ENCODE measurements at regions not wholly inside any gene's neighbourhood (a gene's known extent, or its start where the extent isn't known, plus 50 kb on each side); places are given as distances from the start of the nearest gene placed in this dataset.

DNA sequence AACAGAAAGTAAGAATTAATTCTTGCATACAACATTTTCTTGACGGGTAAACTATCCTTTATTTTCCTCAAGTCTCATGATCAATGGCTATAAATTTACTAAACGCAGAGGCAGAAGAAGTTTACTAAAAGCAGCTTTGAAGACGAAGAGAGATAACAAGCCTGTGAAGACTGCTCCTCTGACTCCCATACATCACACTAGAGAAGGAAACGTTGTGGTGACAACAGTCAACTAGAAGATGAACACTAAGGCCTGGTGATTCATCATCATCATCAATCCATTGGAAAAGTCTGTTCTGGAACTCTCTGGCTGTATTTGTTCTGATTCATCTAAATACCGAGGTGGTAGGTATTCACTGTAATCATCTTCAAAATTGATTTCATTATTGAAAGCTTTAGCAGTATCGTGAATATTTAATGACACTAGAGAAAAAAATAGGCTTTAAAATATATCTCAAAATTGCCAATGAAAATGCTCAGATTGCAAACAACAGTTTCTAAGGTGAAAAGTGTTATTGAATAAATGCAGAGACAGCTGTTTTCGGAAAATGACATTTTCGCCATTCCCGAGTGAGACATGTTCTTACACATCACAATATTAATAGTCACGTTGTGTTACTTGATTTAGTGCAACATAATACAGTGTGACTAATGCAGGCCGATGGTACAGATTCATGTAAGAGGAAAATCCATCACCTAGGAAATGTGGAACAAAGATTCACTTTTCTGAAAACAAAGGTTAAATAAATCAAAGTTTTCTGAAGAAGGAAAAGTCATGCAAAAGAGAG is 260.5 kb downstream of the C12orf50 start:
- H3K27me3 ChIP-seq = no peaks in the 10 kb centered on the region
- no peaks in the 10 kb centered on the region for H3K4me1 ChIP-seq
- no peak overlapping the region for H3K4me3 ChIP-seq
- 72 to 74% methylated on average over 11 of the region's 11 CpGs for WGBS, 2 donors
- H3K9me3 ChIP-seq = no peaks in the 10 kb centered on the region
- TF ChIP-seq EP300 (IDR thresholded peaks at IDR 0.05) (no peak), POLR2AphosphoS5 (IDR thresholded peaks at IDR 0.05) (no peak), POLR2A (IDR thresholded peaks at IDR 0.05) (no peak)
- TF ChIP-seq, protein P1, sequence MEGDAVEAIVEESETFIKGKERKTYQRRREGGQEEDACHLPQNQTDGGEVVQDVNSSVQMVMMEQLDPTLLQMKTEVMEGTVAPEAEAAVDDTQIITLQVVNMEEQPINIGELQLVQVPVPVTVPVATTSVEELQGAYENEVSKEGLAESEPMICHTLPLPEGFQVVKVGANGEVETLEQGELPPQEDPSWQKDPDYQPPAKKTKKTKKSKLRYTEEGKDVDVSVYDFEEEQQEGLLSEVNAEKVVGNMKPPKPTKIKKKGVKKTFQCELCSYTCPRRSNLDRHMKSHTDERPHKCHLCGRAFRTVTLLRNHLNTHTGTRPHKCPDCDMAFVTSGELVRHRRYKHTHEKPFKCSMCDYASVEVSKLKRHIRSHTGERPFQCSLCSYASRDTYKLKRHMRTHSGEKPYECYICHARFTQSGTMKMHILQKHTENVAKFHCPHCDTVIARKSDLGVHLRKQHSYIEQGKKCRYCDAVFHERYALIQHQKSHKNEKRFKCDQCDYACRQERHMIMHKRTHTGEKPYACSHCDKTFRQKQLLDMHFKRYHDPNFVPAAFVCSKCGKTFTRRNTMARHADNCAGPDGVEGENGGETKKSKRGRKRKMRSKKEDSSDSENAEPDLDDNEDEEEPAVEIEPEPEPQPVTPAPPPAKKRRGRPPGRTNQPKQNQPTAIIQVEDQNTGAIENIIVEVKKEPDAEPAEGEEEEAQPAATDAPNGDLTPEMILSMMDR (IDR thresholded peaks at IDR 0.05) = no peak
- ATAC-seq (ENCODE audit: low FRiP score in 2 of 2) (no peak), DNase-seq (no peak)
- no peaks in the 10 kb centered on the region for H3K36me3 ChIP-seq
- no peak overlapping the region for H3K27ac ChIP-seq

DNA sequence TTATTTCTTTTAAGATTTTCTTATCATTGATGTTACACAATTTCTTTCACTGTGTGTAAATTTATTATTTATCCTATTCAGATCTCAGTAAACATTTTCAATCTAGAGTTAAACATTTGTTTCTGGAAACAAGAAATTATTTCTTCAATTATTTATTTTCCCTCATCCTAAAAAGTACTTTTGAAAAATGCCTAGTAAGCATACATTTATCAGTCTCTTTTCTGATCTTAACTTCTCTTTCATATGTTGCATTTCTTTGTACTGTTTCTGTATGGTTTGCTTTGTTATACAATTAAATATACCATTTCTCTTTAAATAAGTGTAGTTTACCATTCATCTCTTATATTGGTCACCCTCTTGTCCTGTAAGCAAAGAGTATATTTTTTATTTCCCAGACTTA is 263.2 kb downstream of the C12orf50 start:
- Histone ChIP-seq H3K4me1 (no peaks in the 10 kb centered on the region), H3K9me3 (no peaks in the 10 kb centered on the region), H3K36me3 (no peaks in the 10 kb centered on the region), H3K4me3 (no peak overlapping the region), H3K27me3 (no peaks in the 10 kb centered on the region), H3K27ac (no peak overlapping the region)
- DNase-seq (no peak), ATAC-seq (ENCODE audit: low FRiP score in 2 of 2) (no peak)
- no peak for TF ChIP-seq POLR2A (IDR thresholded peaks at IDR 0.05)
- TF ChIP-seq POLR2AphosphoS5 (IDR thresholded peaks at IDR 0.05) = no peak
- TF ChIP-seq, protein P1 (IDR thresholded peaks at IDR 0.05) = no peak
- TF ChIP-seq EP300 (IDR thresholded peaks at IDR 0.05) = no peak

DNA sequence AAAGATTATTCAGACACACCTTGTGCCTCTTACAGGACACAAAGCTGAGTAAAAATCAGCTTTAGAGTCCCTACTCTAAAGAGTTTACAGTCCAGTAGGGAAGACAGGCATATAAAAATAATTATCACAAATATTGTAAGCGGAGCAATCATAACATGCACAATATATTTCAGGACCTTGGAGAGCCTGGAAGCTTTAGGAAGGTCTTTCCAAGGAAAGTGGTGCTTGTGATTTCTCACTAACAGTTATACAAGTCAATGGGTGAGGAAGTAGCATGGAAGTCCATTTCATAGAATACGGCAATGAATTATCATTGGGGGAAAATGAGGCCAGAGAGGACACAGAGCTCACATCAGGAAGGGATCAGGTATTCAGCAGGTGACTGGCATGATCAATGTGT is 268.3 kb downstream of the C12orf50 start:
- H3K9me3 ChIP-seq = no peaks in the 10 kb centered on the region
- H3K4me3 ChIP-seq = no peak overlapping the region
- 72 to 98% methylated on average over 2 of the region's 2 CpGs for WGBS, 2 donors
- no peak for TF ChIP-seq POLR2AphosphoS5 (IDR thresholded peaks at IDR 0.05)
- TF ChIP-seq, protein P1 (IDR thresholded peaks at IDR 0.05) = no peak
- no peak for TF ChIP-seq EP300 (IDR thresholded peaks at IDR 0.05)
- no peak for TF ChIP-seq POLR2A (IDR thresholded peaks at IDR 0.05)
- ATAC-seq (ENCODE audit: low FRiP score in 2 of 2) (no peak), DNase-seq (no peak)
- no peaks in the 10 kb centered on the region for H3K36me3 ChIP-seq
- H3K27ac ChIP-seq = no peak overlapping the region
- no peaks in the 10 kb centered on the region for H3K27me3 ChIP-seq
- no peaks in the 10 kb centered on the region for H3K4me1 ChIP-seq

DNA sequence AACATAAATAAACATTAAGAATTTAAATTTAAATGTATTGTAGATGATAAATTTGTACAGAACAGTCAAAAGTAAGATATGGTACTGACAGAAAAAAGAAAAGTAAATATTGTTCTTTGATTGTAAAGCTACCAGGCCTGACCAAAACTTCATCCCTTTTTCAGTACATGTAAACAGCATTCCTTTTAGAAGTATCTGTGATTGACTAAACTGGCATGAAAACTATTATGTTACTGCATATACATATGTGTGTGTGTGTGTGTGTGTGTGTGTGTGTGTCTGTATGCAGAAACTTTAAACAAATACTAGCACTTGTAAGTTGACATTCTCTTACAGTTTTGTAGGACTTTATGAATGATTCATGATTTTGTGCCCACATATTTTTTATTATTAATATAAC is 270.9 kb downstream of the C12orf50 start:
- Histone ChIP-seq H3K4me3 (no peak overlapping the region), H3K27me3 (no peaks in the 10 kb centered on the region), H3K4me1 (no peaks in the 10 kb centered on the region), H3K27ac (no peak overlapping the region), H3K9me3 (no peaks in the 10 kb centered on the region), H3K36me3 (no peaks in the 10 kb centered on the region)
- no peak for ATAC-seq (ENCODE audit: low FRiP score in 2 of 2)
- TF ChIP-seq EP300 (IDR thresholded peaks at IDR 0.05) = no peak
- TF ChIP-seq, protein P1 (IDR thresholded peaks at IDR 0.05) = no peak
- no peak for TF ChIP-seq POLR2A (IDR thresholded peaks at IDR 0.05)
- TF ChIP-seq POLR2AphosphoS5 (IDR thresholded peaks at IDR 0.05) = no peak
- DNase-seq = no peak

DNA sequence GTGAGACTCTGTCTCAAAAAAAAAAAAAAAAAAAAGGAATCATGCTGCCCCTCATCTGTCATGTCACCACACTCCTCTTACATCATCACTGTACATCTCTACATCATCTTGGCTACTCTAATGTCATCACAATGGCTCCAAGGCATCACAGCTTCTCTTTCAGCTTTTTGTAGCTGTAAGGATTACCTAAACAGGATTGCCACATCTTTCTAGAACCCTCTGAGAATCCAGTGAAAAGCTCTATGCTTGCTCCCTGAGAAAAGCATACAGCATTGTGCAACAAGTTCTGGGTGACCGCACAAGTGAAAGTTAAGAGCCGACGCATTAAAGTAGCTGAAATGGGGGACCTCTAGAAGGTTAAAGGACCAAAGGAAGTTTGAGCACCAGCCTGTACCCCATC is 272.5 kb downstream of the C12orf50 start:
- Histone ChIP-seq H3K4me3 (no peak overlapping the region), H3K36me3 (no peaks in the 10 kb centered on the region), H3K4me1 (no peaks in the 10 kb centered on the region), H3K9me3 (no peaks in the 10 kb centered on the region), H3K27ac (no peak overlapping the region), H3K27me3 (no peaks in the 10 kb centered on the region)
- no peak for DNase-seq
- ATAC-seq (ENCODE audit: low FRiP score in 2 of 2) = no peak
- 100% methylated on average over 3 of the region's 3 CpGs for WGBS, 2 donors
- TF ChIP-seq POLR2A (IDR thresholded peaks at IDR 0.05) = no peak
- TF ChIP-seq EP300 (IDR thresholded peaks at IDR 0.05) = no peak
- no peak for TF ChIP-seq POLR2AphosphoS5 (IDR thresholded peaks at IDR 0.05)
- TF ChIP-seq, protein P1 (IDR thresholded peaks at IDR 0.05) = no peak

Measured in upper lobe of left lung (tissue), 6 donors.